ENCODE measurements at regions not wholly inside any gene's neighbourhood (a gene's known extent, or its start where the extent isn't known, plus 50 kb on each side); places are given as distances from the start of the nearest gene placed in this dataset.

DNA sequence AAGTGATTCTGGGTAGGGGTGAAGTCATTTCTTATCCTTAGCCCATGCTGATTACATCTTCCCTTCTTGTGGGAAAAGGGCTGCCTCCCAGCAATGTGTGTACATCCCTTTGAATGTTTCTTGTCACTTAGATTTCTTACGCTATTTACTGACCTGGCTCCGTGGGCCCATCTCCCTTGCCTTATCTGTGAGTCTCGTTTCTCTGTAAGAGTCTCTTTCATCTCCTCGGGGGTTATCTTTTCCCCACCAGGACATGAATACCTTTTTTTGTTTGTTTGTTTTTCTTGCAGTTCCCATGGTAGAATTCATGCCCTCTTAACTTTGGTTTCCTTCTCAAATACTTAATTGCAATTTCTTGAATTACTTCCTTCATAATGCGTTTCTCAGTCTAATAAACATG, 107.7 kb downstream of the BAMBI start:
- DNase-seq: no peak

DNA sequence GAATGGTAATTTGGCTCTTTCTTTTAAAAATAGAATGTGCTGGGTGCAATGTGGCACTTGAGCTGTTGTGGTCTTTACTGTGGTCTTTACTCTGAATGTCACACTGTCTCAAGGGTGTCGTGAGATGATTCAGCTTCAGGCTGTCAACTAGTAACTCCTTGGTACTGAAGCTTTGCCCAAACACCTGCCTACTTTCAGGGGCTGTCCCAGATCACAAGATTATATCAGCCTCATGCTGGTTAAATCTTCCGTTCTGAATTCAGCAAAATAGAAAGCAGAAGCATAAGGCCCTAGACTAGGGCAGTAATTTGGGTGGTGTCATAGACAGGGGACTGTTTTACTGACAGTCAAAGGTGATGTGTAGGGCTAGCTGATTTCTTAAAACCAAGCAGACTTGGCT, 110.9 kb downstream of the BAMBI start:
- DNase-seq: no peak

DNA sequence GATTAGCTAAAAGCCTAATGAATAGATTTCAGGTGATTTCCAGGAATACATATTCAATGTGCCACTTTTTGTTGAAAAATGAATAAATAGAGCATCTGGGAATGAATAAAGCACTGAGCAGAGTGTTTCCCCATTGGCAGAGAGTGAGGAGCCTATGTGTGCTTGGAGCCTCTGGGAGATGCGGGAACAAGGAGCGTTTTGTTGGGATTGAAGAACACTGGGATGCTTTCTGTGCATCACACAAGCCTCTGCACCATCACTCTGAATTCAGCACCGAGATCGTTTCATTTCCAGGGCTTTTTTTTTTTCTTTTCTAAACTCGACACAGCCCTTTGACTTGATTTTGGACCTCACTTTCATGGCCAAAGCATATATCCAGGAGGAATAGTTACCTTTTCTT, 111.4 kb downstream of the BAMBI start:
- DNase-seq: no peak

DNA sequence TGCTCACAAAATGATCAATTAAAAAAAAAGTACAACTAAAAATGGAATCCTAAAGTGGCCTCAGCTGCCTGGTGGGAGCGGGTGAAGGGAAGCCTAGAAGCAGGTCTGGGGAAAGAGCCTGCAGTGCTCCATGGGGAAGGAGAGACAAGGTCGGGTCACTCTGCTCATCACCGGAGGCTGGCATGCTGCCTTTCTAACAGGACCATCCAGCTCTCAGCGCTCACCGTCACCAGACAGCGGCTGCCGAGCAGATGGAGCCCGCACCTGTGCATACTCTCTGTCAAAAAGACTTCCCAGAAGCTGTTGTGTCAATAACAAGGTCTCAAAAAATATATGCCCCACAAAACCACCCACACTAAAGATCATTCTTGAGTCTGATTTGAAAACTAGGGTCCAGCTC, 112.8 kb downstream of the BAMBI start:
- peak; percentile 40 for DNase-seq

DNA sequence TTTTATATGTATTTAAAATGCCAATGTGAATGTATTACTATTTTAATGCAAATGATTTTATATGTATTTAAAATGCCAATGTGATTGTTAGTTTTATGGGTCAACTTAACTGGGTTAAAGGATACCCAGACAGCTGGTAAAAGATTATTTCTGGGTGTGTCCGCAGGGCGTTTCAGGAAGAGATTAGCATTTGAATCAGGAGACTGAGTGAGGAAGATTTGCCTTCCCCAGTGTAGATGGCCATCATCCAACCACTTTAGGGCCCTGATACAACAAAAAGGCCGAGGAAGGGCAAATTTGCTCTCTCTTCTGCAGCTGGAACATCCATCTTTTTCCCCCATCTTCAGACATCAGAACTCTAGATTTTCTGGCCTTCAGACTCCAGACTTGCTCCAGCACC, 116.2 kb downstream of the BAMBI start:
- no peak for DNase-seq

DNA sequence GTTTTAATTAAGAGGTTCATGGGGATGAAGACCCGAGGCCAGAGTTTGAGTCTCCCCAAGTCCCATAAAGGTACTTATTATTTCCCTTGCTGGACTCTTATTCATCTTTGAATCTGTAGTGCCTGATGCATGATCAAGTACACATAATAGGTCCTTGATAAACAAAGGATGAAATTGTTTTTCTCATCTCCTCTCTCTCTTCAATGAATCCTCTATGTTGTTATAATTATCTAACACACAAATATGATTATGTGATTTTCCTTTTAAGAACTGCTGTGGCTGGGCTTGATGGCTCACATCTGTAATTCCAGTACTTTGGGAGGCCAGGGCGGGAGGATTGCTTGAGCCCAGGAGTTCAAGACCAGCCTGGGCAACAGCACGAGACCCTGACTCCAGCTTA, 117.7 kb downstream of the BAMBI start:
- no peak for DNase-seq

DNA sequence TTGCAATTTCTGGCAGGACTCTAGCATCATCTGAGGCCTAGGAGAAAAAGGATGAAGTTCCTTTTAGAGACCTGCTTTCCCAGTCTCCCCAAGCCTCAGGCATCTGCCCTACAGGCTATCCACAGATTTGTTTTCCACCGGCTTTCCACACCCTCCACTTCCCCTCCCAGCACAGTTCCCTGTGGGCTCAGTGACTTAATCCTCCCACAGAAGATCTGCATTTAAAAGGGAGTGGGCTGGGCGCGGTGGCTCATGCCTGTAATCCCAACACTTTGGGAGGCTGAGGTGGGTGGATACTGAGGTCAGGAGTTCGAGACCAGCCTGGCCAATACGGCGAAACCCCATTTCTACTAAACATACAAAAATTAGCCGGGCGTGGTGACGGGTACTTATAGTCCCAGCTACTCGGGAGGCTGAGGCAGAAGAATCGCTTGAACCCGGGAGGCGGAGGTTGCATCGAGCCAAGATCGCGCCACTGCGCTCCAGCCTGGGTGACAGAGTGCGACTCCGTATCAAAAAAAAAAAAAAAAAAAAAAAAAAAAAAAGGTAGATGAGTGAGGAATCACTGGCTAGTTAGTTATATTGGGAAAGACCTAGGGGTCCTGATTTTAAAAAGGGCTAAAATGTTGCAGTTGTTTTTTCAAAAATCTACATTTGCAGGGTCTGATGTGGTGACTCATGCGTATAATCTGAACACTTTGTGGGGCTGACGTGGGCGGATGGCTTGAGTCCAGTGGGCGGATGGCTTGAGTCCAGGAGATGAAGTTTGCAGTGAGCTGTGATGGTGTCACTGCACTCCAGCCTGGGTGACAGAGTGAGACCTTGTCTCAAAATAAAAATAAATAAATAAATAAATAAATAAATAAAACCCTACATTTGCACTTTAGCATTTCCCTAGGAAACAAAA, 119.5 kb downstream of the BAMBI start:
- DNase-seq: no peak

DNA sequence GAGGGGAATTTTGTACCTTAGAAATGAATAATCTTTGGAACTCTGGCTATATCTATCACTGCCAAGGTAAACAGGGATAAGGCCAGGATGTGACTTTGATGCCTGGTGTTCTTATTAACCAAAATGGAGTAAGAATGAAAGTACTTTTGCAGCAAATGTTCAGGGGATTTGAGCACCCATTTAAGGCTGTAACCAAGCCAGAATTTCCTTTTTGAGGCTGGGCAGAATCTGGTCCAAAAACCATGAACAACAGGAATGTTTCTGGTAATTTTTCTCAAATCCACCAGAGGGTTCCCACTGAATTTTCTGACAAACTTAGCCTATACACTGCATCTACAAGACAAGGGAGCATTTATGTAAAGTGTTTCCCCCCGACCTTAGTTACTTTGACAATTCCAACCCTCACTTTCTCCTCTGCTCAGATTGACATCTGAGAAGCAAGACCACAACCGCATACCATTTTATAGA, 120.6 kb downstream of the BAMBI start:
- no peak for DNase-seq

DNA sequence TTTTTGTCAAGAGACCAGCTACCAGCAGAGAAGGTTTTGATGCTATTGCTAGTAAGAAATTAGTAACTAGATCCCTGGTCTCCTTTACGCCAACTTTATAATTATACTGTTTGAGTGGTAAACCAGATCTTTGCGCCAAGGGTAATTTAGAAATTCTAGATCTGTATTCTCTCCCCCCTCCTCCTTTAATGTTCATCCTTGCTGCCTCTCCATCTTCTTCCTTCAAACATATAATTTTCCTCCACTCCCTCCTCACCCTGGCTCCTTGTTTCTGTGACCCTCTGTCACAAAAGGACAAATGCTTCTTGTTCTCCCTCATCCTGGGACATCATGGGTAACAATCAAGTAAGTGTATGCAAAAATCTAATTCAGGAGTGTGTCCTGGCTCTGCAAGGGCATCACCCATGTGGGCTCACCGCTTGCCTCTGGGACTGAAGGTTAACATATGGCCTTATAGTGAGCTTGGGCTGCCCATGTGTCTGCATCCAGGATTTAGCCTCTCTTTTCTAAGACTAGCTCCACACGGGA, 121.2 kb downstream of the BAMBI start:
- DNase-seq: no peak

DNA sequence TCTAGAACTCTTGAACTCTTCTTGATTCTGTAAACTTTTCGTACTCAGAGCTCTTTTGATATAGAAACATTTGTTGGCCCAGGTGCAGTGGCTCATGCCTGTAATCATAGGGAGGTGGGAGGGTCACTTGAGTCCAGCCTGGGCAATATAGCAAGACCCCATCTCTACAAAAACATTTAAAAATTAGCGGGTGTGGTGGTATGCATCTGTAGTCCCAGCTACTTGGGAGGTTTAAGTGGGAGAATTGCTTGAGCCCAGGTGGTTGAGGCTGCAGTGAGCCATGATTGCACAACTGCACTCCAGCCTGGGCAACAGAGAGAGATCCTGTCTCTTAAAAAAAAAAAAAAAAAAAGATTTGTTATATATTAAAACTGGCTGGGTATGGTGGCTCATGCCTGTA, 121.6 kb downstream of the BAMBI start:
- no peak for DNase-seq

DNA sequence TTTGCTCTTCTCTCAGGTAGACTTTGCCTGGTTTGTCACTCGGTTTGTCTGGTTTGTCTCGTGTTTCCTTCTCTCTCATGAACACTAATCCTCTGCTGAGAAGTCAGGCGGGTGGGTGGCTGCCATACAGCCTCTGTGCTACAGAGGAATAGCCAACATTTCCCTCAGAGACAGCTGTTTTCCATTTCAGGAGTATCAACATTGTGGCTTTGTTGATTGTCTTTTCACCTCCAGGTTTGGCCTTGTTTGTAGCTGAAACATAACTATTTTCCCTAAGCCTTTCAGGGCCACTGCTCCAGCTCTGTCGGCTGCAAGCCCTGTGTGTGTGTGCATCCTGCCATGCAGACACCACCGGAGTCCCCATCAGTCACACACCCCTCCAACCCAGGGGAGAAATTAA, 122.8 kb downstream of the BAMBI start:
- DNase-seq: no peak

DNA sequence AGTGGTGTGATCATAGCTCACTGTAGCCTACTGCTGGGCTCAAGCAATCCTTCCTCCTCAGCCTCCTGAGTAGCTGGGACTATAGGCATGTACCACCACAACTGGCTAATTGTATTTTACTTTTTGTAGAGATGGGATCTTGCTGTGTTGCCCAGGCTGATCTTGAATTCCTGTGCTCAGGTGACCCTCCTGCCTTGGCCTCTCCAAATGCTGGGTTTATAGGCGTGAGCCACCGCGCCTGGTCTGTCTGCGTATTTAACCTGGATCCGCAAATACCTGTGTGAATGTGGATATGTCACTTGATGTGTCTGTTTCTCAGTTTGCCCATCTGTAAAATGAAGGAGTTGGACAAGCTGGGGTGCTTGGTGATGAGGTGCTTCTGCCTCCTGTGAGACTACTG, 123.9 kb downstream of the BAMBI start:
- DNase-seq: no peak

DNA sequence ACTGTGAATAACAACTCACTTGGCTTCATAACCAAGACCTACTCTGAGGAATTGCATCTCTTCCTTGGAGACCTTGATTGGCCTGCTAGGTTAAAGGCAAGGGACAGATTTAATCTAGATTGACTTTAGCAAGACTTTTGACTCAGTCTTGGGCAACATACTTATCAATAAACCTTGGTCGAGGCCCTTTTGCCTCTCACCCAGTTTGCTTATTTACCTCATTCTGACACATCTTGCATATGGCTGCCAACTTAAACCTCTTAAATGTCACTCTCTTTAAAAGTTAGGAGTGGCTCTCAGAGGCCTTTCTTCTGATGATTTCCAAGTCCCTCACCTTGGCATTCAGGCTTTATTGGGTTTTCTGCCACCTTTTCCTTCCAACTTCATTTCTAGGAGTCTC, 124.5 kb downstream of the BAMBI start:
- DNase-seq: no peak

DNA sequence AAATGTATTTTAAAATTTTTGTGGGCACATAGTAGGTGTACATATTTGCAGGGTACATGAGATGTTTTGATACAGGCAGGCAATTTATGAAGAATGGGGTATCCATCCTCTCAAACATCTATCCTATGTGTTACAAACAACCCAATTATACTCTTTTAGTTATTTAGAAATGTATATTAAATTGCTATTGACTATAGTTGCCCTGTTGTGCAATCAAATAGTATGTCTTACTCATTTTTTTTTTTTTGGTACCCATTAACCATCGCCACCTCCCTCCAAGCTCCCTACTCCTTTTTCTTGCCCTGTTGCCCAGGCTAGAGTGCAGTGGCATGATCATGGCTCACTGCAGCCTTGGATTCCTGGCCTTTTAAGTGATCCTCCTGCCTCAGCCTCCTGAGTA, 128.1 kb downstream of the BAMBI start:
- DNase-seq: no peak

DNA sequence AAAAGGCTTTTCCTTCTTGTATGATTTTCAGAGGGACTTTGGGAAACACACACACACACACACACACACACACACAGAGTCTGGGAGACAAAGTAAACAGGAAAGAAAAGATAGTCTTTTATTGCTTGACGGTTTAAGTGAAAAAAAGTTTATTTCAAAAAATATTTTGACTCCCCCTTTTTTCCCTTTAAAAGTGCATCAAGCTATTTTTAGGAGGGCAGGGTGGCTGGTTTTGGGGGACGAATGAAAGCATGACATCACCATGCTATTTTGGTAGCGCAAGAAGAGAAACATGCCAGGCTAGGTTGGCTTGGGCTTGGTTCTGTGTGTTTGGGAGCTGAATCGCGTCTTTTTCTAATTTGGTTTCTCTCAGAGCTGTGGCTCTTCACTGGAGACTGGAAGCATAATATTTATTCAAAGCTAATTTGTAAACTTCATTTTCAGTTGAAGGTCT, 129.2 kb downstream of the BAMBI start:
- no peak for DNase-seq

DNA sequence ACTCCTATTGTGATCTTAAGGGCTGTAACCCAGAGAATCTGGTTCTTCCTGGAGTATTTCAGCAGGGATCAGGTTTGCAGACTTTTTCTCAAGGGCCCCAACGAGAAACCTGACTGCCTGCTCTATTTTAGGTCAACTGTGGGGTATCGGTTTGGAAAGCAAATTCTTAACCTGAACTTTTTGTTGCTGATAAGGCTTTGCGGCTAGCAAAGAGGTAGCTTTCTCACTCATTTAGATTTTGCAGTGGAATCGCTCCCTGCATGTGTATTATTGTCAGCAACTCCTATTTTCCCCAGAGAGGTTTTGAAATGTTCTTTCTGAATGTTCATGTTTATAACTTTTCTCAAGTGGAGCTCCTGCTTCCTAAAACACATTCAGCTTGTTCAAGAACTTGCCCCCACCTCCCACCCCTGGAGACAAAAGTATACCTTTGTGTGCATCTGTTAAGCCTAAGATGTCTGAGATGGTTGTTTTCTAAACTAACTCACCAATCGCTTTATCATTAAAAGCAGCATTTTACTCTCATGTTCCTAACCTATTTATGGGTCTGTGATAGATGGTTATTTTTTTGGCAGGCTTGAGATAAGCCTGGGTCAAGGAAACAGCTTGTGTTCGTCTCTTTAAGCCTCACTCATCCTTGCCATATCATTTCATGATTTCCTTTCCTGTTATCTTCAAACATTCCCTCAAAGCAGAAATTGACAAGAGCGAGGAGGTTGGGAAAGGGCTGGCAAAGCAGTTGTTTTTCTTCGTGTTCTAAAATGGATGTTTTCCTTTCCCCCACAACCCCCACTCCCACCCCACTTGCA, 129.8 kb downstream of the BAMBI start:
- DNase-seq: no peak

DNA sequence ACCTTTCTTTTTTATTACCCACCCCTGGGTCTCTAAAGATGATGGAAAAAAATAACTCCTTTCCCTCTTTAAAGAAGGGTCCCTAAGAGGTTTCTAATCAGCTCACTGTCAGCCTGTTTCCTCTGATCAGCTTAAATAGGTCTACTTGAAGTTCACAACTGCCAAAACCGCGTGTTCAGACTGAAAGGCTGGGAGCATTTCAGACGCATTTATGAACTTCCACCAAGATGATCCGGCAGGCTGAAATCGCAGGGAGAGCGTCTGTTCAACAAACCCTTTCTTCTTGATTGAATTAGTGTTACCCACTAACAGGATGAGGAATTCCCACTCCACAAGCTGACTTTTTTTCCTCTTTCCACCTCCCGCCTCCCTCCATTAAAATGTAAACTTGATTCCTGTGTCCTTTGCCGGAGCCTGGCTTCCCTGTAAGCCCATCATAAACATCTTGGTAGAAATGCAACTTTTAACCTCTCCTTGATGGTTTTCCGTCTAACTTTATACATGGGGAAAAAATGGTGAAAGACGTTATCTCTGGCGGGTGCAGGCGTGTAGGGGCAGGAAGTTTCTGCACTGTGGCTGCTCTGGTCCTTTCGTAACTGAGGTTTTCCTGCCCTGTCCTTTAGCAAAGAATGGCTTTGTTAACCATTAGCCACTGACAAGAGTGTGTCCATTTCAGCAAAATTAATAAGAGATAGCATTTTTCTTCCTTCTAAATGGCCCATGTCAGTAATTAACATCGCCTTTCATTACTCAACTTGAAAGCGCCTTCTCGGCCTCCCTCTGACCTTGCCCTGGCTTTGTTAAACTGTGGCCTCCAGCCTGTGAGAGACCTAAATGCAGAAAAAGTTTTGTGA, 130.7 kb downstream of the BAMBI start:
- DNase-seq: no peak

DNA sequence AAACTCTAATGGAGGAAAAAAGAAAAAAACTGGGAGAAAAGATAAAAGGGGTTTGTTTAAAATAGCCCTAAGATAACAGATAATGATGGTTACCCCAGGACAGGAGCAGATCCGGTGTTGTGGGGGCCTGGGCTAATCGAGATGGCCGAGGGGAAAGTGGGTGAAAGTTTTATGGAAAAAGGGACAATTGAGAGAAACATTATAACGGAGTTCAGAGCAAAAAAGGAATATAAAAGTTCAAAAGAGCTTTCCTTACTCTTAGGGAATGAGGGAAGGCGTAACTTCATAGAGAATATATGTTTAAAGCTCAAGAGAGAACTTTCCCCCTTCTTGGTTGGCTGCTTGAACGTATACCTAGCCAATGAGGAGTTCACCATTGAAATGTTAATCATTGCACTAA, 131.4 kb downstream of the BAMBI start:
- no peak for DNase-seq

DNA sequence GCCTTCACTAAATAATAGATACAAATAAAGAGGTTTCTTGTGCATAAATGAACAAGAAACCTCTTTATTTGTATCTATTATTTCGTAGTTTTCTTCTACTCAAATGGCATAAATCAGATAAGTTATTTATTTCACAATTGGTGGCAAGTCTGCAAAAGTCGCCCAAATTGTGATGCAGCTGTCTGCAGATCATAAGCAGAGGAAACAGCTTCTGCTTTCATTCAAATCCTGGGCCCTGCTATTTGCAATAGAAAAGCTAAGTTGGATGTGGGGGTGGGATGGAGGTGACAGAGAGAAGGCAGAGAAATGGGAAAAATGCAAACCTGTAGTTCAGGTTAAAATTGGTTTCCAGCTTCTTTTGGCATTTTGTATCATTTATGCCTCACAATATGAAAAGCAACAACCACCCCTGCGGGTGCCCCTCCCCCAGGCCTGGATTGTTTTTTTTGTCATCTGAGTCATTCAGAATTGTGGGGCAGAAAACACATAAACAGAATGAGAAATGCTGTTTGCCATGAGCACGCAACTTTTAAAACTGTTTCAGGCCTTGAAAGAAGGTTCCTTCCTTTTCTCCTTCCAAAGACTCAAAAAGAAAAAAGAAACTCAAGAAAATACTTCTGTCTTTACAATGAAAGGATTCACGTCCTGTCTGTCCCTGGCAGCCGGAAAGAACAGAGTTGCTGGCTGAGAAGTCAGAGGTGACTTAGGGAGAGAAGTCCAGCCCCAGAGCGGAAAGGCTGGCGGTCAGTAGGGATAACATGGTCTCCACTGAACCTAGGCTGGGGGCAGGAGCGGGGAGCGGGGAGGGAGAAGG, 132.9 kb downstream of the BAMBI start:
- DNase-seq: no peak

DNA sequence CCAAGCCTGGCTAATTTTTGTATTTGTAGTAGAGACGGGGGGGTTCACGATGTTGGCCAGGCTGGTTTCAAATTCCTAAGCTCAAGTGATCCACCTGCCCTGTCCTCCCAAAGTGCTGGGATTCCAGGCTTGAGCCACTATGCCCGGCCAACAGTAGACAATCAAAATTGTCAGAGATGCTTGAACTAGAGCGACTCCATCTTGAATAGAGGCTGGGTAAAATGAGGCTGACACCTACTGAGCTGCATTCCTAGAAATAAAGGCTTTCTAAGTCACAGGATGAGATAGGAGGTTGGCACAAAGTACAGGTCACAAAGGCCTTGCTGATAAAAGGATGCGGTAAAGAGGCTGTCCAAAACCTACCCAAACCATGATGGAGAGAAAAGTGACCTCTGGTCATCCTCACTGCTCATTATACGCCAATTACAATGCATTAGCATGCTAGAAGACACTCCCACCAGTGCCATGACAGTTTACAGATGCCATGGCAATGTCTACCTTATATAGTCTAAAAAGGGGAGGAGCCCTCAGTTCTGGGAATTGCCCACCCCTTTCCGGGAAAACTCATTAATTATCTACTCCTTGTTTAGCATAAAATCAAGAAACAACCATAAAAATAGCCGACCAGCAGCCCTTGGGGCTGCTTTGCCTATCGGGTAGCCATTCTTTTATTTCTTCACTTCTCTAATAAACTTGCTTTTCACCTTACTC, 134.5 kb downstream of the BAMBI start:
- no peak for DNase-seq
